Epithelial cell of proximal tubule (primary cell): ENCODE measurements at regions not wholly inside any gene's neighbourhood (a gene's known extent, or its start where the extent isn't known, plus 50 kb on each side); places are given as distances from the start of the nearest gene placed in this dataset.

ENCODE experiments used
- DNase-seq: peaks from one replicate; pipeline ENCODE4 v3.0.0-alpha.2; 2011; ENCODE audit warnings: low read depth
- H3K4me3 ChIP-seq: 2 replicates; pipeline ENCODE4 v1.5.1; 2011; ENCODE audit warnings: low read depth, mild to moderate bottlenecking, low read length
- TF ChIP-seq, protein P1 (sequence below): conservative IDR thresholded peaks from 2 replicates; pipeline ENCODE4 v1.5.1; 2012; ENCODE audit warnings: low read depth, mild to moderate bottlenecking, low read length

GRCh38 chr4:107531927-107532326 lies 188.1 kb downstream of the PAPSS1 start:
- H3K4me3 ChIP-seq: no peak overlapping the region
- DNase-seq: no peak
- TF ChIP-seq, protein P1, sequence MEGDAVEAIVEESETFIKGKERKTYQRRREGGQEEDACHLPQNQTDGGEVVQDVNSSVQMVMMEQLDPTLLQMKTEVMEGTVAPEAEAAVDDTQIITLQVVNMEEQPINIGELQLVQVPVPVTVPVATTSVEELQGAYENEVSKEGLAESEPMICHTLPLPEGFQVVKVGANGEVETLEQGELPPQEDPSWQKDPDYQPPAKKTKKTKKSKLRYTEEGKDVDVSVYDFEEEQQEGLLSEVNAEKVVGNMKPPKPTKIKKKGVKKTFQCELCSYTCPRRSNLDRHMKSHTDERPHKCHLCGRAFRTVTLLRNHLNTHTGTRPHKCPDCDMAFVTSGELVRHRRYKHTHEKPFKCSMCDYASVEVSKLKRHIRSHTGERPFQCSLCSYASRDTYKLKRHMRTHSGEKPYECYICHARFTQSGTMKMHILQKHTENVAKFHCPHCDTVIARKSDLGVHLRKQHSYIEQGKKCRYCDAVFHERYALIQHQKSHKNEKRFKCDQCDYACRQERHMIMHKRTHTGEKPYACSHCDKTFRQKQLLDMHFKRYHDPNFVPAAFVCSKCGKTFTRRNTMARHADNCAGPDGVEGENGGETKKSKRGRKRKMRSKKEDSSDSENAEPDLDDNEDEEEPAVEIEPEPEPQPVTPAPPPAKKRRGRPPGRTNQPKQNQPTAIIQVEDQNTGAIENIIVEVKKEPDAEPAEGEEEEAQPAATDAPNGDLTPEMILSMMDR: no peak

GRCh38 chr4:107520368-107520767 lies 199.7 kb downstream of the PAPSS1 start:
- TF ChIP-seq, protein P1: no peak
- no peak overlapping the region for H3K4me3 ChIP-seq
- DNase-seq: no peak

GRCh38 chr4:107519053-107519452 lies 201.0 kb downstream of the PAPSS1 start:
- peak; percentile 1 for DNase-seq
- no peak overlapping the region for H3K4me3 ChIP-seq
- TF ChIP-seq, protein P1: peak; percentile 60

DNA sequence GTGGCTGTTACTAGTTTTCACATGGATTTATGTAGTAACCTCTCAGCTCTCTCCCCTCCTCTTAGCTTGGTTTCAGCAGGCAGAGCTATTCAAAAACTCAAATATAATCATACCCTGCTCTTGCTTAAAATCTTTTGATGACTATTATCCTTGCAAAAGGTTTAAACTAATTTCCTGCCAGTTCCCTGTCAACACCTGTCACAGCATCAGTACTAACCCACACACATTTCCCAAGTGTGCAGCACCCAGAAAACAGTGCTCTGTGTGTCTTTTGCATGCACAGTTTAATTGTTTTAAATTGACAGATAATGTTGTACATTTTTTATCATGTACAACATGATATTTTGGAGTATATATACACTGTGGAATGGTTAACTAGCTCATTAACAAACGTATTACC lies 202.0 kb downstream of the PAPSS1 start:
- TF ChIP-seq, protein P1: no peak
- H3K4me3 ChIP-seq: no peak overlapping the region
- no peak for DNase-seq

- no peak for DNase-seq
- no peak overlapping the region for H3K4me3 ChIP-seq
- TF ChIP-seq, protein P1: no peak
Measured at GRCh38 chr4:107512549-107512948, 207.5 kb downstream of the PAPSS1 start.

GRCh38 chr4:107509615-107510014 lies 210.4 kb downstream of the PAPSS1 start:
- no peak overlapping the region for H3K4me3 ChIP-seq
- TF ChIP-seq, protein P1: no peak
- DNase-seq: no peak

DNA sequence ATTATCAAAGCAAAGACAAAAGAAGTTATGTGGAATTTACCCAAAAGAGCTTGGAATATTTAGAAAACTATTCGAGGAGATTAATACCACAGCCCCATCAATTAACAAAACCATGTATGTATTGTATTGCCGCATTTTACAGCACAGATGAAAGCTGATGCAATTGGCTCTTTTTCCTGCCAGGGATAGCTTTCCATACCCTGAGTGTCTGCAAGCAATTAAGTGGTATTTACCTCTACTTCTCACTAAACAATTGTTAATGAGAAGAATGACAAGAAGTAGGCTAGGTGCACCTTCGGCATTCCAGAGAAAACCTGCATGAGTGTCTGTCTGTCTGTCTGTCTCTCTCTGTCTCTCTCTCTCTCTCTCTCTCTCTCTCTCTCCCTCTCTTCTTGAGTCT lies 219.5 kb downstream of the PAPSS1 start:
- DNase-seq: no peak
- no peak overlapping the region for H3K4me3 ChIP-seq
- TF ChIP-seq, protein P1: no peak
